ENCODE measurements at regions not wholly inside any gene's neighbourhood (a gene's known extent, or its start where the extent isn't known, plus 50 kb on each side); places are given as distances from the start of the nearest gene placed in this dataset.
"Not testable (repeated sequence)": the region's sequence is repeated elsewhere in the genome, so short reads cannot be mapped to it uniquely, and the experiment has no call there.

- Histone ChIP-seq H3K9me3 (ENCODE audit: low read depth, low read length, poor library complexity, severe bottlenecking) (peaks cover 28% of the 10 kb centered on the region), H3K4me1 (ENCODE audit: insufficient read depth, low read length, poor library complexity, severe bottlenecking) (no peaks in the 10 kb centered on the region), H3K27ac (ENCODE audit: low read depth, low read length, poor library complexity, severe bottlenecking) (no peak overlapping the region), H3K4me3 (ENCODE audit: low read depth, low read length, poor library complexity, severe bottlenecking) (no peak overlapping the region), H3K27me3 (replicated peaks; ENCODE audit: insufficient read depth, low read depth, low read length, poor library complexity) (no peaks in the 10 kb centered on the region), H3K36me3 (ENCODE audit: insufficient read depth, low read length, poor library complexity, severe bottlenecking) (no peaks in the 10 kb centered on the region)
- POLR2A ChIA-PET (ENCODE audit: low non-redundant PET), result no interaction called here
- no peak for TF ChIP-seq EZH2 (IDR thresholded peaks at IDR 0.05; ENCODE audit: borderline replicate concordance, low read depth, low read length, poor library complexity, severe bottlenecking)
- TF ChIP-seq CTCF (conservative IDR thresholded peaks at IDR 0.05; ENCODE audit: low read depth, low read length), result no peak
- DNase-seq (ENCODE audit: low spot score), result no peak
- intact Hi-C loops (cut with micrococcal nuclease; ENCODE audit: unreplicated experiment), result no loop called here
- CTCF ChIA-PET, result no interaction called here
- BruUV-seq (replicated peaks), result no TSS peak
These were observed 168.4 kb upstream of the ZNF385D start for GRCh38 chr3:21919383-21919782.

GRCh38 chr3:21920421-21920861 is 169.4 kb upstream of the ZNF385D start:
- CTCF ChIA-PET, result no interaction called here
- intact Hi-C loops (cut with micrococcal nuclease; ENCODE audit: unreplicated experiment), result no loop called here
- no peak for DNase-seq (ENCODE audit: low spot score)

GRCh38 chr3:21923156-21923555 is 172.1 kb upstream of the ZNF385D start:
- BruUV-seq (replicated peaks); intact Hi-C loops (cut with micrococcal nuclease; ENCODE audit: unreplicated experiment); H3K4me3 ChIP-seq (ENCODE audit: low read depth, low read length, poor library complexity, severe bottlenecking); H3K27ac ChIP-seq (ENCODE audit: low read depth, low read length, poor library complexity, severe bottlenecking); H3K36me3 ChIP-seq (ENCODE audit: insufficient read depth, low read length, poor library complexity, severe bottlenecking); POLR2A ChIA-PET (ENCODE audit: low non-redundant PET); DNase-seq (ENCODE audit: low spot score); H3K4me1 ChIP-seq (ENCODE audit: insufficient read depth, low read length, poor library complexity, severe bottlenecking); CTCF ChIA-PET; H3K27me3 ChIP-seq (replicated peaks; ENCODE audit: insufficient read depth, low read depth, low read length, poor library complexity): not testable (repeated sequence)
- H3K9me3 ChIP-seq (ENCODE audit: low read depth, low read length, poor library complexity, severe bottlenecking), result peaks cover 20% of the 10 kb centered on the region

More at GRCh38 chr3:21920421-21920861, 169.4 kb upstream of the ZNF385D start:
- Histone ChIP-seq H3K36me3 (ENCODE audit: insufficient read depth, low read length, poor library complexity, severe bottlenecking) (no peaks in the 10 kb centered on the region), H3K27me3 (replicated peaks; ENCODE audit: insufficient read depth, low read depth, low read length, poor library complexity) (no peaks in the 10 kb centered on the region), H3K9me3 (ENCODE audit: low read depth, low read length, poor library complexity, severe bottlenecking) (peaks cover 27% of the 10 kb centered on the region), H3K4me3 (ENCODE audit: low read depth, low read length, poor library complexity, severe bottlenecking) (no peak overlapping the region), H3K4me1 (ENCODE audit: insufficient read depth, low read length, poor library complexity, severe bottlenecking) (no peaks in the 10 kb centered on the region), H3K27ac (ENCODE audit: low read depth, low read length, poor library complexity, severe bottlenecking) (no peak overlapping the region)
- TF ChIP-seq CTCF (conservative IDR thresholded peaks at IDR 0.05; ENCODE audit: low read depth, low read length), result no peak
- TF ChIP-seq EZH2 (IDR thresholded peaks at IDR 0.05; ENCODE audit: borderline replicate concordance, low read depth, low read length, poor library complexity, severe bottlenecking), result no peak
- BruUV-seq (replicated peaks), result no TSS peak
- POLR2A ChIA-PET (ENCODE audit: low non-redundant PET), result no interaction called here

GRCh38 chr3:21927261-21927660 is 176.3 kb upstream of the ZNF385D start:
- no peaks in the 10 kb centered on the region for H3K4me1 ChIP-seq (ENCODE audit: insufficient read depth, low read length, poor library complexity, severe bottlenecking)
- TF ChIP-seq EZH2 (IDR thresholded peaks at IDR 0.05; ENCODE audit: borderline replicate concordance, low read depth, low read length, poor library complexity, severe bottlenecking) (no peak), CTCF (conservative IDR thresholded peaks at IDR 0.05; ENCODE audit: low read depth, low read length) (no peak)
- peaks cover 15% of the 10 kb centered on the region for H3K9me3 ChIP-seq (ENCODE audit: low read depth, low read length, poor library complexity, severe bottlenecking)
- H3K27ac ChIP-seq (ENCODE audit: low read depth, low read length, poor library complexity, severe bottlenecking), result no peak overlapping the region
- no peak for DNase-seq (ENCODE audit: low spot score)
- H3K36me3 ChIP-seq (ENCODE audit: insufficient read depth, low read length, poor library complexity, severe bottlenecking), result no peaks in the 10 kb centered on the region
- intact Hi-C loops (cut with micrococcal nuclease; ENCODE audit: unreplicated experiment), result no loop called here
- no peaks in the 10 kb centered on the region for H3K27me3 ChIP-seq (replicated peaks; ENCODE audit: insufficient read depth, low read depth, low read length, poor library complexity)
- ChIA-PET POLR2A (ENCODE audit: low non-redundant PET) (no interaction called here), CTCF (no interaction called here)
- no TSS peak for BruUV-seq (replicated peaks)
- no peak overlapping the region for H3K4me3 ChIP-seq (ENCODE audit: low read depth, low read length, poor library complexity, severe bottlenecking)
